GM19328 (cell line): ENCODE measurements at regions not wholly inside any gene's neighbourhood (a gene's known extent, or its start where the extent isn't known, plus 50 kb on each side); places are given as distances from the start of the nearest gene placed in this dataset.

Experiments
- ATAC-seq: cut with Tn5 transposase; IDR thresholded peaks from one replicate; pipeline ENCODE4 v1.9.1; 2021; ENCODE audit warnings: mild to moderate bottlenecking, moderate library complexity; ENCODE audit not compliant: unreplicated experiment

DNA sequence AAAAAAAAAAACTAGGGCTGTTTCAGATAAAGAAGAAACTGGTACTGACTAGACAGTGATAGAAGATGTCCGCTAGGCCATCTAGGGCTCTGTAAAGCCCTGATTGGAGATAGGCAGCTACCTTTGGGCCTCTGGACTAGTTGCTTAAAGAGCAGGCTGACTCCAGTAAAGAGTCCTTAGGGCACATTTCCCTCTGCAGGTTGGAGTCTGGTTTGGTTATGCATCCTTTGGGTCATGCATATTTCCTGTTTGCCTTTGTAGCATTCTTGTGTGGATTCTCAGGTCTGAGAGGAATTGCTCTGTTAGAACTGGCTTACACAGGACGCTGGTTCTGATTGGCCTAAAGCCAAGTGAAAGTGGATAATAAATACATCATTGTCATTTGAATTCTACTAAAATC, 165.5 kb upstream of the LRRN1 start:
- ATAC-seq, result no peak

DNA sequence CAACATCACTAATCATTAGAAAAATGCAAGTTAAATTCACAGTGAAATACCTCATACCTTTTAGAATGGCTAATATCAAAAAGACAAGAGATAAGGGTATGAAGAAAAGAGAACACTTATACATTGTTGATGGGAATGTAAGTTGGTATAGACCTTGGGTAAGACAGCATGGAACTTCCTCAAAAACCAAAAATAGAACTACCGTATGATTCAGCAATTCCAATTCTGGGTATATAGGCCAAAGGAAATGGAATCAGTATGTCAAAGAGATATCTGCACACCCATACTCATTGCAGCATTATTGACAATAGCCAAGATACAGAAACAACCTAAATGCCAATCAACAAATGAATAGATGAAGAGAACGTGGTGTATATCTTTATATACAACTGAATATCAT, 166.8 kb upstream of the LRRN1 start:
- no peak for ATAC-seq

DNA sequence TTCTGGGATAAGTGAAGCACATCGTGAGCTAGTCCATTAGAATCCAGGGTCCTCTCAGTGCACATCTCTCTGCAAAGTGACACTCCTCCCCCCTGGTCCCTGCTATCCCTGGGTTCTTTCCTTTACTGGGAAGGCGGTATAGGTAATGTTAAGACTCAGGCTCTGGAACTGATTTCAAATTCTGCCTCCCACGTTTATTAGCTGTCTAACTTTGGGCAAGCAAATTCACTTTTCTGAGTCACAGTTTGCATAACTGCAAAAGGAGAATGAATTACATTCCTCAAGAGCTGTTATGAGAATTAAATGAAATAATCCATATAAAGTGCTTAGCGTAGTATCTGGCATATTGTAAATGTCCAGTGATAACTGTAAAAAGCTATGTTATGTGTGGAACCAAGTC, 168.1 kb upstream of the LRRN1 start:
- ATAC-seq, result no peak

DNA sequence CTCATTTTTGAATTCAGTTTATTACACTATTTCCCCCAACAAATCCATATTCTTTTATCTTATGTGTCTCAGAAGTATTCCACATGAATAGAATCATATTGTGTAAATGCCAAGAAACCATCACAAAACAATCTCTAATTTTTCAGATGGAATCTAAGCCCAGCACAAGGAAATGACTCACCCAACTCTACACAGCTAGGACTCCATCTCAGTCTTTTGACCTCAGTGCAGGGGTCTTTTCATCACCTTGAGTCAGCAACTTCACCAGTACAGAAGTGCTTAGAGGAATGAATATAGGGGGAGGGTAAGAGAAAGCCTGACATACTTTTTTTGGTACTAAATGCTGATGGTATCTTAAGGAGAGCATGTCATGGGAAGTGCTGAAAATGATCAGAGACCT, 169.3 kb upstream of the LRRN1 start:
- no peak for ATAC-seq

DNA sequence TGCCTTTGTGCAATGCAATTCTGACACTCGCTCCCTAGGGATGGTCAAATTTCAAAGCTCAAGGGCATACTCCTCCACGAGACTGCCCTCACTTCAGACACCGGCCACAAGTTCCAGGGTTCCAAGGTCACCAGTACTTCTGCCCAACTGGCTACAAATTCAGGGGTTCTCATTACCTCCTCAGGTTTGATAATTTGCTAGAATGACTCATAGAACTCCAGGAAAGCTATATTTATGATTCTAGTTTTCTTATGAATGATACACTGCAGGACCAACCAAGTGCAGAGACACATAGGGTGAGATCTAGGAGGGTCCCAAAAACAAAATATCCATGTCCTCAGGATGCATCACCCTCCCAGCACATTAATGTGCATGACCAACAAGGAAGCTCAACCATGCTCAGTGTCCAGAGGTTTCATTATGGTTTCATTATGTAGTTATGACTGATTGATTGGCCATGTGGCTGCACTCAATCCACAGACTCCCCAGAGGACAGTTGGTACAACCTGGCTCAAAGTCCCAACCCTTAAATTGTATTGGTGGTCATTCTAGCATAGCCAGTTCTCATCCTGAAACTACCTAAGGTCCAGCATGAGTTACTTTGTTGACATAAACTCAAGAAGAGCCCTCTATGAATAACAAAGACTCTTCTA, 170.4 kb upstream of the LRRN1 start:
- no peak for ATAC-seq

DNA sequence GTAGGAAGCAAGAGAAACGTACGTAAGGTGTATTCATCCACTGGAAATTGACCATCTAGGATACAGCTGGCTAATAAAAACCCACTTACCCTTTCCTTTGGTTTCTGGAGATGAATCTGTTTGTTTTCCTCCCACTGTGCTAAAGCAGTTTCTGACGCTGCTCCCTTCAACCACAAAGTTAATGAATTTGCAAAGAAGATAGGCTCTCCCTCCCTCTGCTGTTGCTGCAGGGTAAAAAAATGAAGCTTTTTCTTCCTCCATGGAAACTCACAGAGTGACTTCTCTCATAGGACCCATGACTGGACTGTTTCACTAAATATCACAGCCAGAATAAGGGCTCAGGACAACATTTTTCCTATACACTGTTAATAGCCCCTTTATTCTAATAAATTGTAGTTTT, 172.1 kb upstream of the LRRN1 start:
- no peak for ATAC-seq

DNA sequence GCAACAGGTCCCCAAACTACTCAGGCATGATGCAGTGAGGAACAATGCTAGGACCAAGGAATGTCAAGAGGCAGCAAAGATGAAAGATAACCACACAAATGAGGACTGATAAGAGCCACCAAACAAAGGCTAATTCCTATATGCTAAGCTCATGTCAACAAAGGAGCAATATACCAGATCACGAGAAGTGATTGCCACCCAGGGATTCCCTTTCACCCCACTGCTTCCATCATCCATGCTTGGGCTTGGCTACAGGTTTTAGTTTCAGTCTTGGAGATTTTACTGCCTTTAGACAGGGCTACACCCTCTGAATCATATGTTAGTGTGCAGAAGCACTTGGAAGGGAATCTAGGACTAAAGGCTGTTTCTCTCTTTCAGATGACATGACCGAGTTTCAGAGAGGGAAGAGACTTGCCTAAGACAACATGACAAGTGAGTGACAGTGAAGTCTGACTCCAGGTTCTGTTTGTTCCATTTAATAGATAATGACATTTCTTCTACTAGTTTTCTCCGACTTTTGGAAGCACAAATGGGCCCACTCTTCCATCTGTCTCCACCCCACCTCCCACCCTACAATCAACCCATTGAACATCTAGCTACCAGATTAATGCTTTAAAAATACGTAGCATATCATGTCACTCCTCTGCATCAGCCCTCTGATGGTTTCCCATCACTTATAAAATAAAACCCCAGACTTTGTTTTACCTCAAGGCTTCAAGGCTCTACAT, 173.5 kb upstream of the LRRN1 start:
- no peak for ATAC-seq

DNA sequence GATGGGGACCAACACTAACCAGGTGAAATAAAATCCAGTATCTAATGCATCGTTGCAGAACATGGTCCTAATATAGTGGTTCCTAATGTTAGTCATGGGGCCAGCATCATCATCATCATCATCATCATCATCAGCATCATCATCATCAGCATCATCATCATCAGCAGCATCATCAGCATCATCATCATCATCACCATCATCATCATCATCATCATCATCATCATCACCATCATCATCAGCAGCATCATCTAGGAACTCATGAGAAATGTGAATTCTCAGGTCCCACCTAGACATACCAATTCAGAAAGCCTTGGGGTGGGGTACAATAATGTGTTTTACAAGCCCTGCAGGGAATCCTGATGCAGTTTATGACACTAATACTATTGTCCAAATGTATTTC, 179.4 kb upstream of the LRRN1 start:
- ATAC-seq, result no peak

DNA sequence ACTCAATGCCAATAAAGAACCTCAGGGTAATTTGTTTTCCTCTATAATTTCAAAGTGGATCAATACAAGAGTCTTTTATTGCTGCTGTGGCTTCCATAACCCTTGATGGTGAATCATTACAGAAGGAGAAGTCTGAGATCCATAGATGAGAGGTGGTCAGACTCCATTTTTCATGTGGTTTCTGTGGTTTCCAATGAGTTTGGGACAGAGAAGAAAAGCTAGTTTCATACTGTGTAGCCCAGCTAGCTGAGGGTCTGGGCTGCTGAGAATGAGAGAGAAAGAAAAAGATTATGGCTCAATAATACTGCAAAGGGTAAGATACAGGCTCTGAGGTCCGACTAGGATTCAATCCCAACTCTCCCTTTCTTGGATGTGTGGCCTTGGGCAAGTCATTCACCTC, 180.6 kb upstream of the LRRN1 start:
- no peak for ATAC-seq

DNA sequence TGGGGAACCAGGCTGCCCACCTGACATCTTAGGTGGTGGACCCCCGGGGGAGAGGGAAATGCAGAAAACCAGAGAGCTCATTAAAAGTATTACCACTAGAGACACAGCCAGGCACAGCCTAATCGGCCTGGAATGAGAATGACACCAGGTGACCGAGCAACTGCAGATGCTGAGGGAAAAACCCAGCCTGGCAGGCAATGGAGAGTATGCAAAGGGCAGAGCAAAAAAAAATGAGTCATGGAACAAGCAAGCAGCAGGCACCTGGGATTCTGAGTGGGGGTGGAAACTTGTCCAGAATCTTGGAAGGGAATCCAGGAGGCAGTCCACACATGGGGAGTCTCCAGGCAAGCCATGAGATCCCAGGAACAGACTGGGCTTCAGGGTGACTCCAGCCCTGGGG, 183.7 kb upstream of the LRRN1 start:
- ATAC-seq, result no peak

GRCh38 chr3:3610581-3611298, 188.5 kb upstream of the LRRN1 start:
- ATAC-seq, result no peak

DNA sequence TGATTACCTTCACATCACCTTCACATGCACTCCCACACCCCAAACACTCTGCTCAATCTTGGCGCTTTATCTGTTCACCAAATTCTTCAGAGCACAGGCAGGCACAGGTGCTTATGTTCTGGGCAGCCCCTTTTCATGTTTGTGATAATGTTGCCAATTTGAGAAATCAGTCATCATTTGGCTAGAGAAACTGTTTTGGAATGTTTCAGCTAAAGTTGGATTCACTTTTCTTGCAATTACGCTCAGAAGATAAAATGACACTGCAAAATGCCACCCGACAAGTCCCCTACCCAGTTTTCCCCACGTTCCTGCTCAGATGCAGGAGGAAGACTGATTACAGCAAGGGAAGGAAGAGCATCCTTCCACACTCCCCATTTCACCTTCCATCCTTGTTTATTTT, 192.9 kb upstream of the LRRN1 start:
- no peak for ATAC-seq

DNA sequence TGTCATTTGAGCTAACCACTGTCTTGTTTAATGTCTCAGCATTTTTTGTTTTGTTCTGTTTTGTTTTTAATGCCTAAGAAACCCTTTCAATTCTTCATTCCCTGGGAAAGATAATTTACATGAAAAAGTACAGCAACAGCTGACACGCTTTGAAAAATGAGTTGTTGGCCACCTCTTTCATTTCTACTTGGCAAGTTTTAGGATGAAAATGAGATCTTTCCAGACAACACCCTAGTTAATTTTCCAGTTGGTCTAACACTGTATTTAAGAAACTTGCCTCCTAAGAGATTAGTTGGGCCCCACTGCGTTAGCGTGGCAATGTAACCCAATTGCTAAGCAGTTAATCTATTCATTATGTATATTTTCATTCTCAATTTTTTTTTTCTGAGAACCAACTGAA, 194.0 kb upstream of the LRRN1 start:
- ATAC-seq, result no peak

DNA sequence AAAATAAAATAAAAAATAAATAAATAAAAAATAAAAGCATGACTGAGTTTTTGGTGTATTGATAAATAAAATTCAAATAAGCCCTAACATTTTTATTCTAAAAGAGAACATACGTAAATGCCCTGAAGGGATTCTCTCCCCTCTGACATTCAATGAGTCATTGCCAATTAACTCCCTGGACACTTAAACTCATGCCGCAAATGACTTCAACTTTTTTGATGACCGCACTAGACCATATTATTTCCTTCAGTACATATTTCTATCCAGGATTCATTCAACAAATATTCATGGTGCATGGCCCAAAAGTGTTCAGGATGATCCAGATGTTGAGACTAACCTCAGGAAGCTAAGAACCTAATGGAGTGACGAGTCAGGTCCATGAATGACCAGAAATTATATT, 195.9 kb upstream of the LRRN1 start:
- no peak for ATAC-seq

- no peak for ATAC-seq
Observed at GRCh38 chr3:3600665-3601340, 198.4 kb upstream of the LRRN1 start.

DNA sequence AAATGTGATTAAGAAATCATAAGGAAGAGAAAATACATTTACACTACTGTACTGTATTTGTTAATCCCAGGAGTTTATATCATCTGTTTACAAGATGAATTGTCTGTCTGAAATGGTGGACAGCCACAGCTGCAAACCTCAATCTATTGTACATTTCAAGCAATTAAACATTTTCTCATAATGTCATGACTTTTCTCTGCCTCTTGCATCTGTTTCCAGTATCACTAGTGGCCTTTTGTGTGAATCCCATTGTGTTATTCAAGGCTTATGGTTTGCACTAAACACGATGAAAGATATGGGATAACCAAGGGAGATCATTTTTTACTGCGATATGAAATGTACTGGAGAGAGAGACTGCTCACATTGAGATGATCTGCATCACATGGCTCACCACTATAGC, 200.2 kb upstream of the LRRN1 start:
- no peak for ATAC-seq

DNA sequence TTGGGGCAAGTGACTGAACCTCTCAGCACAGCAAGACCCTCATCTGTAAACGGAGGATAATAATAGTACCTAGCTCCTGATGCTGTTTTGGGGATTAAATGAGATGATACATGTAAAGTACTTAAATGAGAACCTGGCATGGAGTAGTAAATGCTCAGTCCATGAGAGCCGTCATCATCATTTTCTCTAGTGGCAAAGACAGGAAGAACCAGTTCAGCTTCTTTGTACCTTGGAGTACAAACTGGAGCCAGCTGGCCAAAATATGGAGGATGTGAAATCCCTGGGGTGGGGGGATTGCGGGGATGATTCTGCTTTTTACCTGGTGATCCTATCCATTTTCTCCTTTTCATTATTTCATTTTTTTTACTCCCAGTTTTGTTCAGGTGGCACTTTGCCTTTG, 204.2 kb upstream of the LRRN1 start:
- no peak for ATAC-seq

- ATAC-seq, result peak; percentile 62
Observed at GRCh38 chr3:3589715-3590130, 209.5 kb upstream of the LRRN1 start.

GRCh38 chr3:3587647-3587972, 211.6 kb upstream of the LRRN1 start:
- ATAC-seq, result no peak

DNA sequence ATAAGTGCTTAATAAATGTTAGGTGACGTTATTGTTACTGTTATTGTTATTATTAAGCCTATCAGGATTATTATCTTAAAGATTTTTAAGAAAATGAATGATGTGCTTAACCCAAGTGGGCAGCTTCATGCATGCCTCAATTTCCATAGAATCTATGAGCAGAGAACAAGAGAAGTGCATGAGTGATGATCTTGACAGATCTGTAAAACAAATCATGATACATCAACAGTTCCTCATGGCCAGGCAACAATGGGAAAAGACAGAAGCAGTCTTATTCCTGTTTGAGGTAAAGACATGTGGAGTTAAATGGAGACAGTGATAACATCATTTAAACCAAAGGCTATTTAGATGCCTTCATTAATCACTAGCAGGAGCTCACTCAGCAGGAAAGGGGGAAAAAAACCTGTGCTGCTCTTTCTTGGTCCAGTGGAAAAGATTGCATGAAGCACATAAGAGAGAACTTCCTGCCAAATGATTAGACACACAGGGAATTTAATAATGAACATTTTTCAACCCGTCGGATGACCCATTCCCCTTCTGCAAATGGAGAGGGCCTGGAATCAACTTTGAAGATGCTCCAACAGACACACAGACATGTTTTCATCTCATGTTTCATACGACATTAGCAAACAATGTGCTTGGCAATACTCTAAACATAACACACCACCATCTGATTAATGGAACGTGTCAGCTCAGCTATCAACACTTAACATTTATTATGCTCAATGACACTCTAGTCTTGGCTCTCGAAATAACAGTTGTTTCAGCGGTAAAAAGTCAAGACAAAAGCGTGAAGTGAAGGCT, 212.2 kb upstream of the LRRN1 start:
- ATAC-seq, result no peak

GRCh38 chr3:3586336-3586735, 212.9 kb upstream of the LRRN1 start:
- no peak for ATAC-seq
